ENCODE measurements at regions not wholly inside any gene's neighbourhood (a gene's known extent, or its start where the extent isn't known, plus 50 kb on each side); places are given as distances from the start of the nearest gene placed in this dataset.

GRCh38 chr10:9289811-9290210 lies 1235.3 kb downstream of the GATA3 start:
- Histone ChIP-seq H3K4me3 (no peak overlapping the region), H3K36me3 (no peaks in the 10 kb centered on the region), H3K4me1 (no peaks in the 10 kb centered on the region), H3K27me3 (no peaks in the 10 kb centered on the region), H3K27ac (no peak overlapping the region), H3K9me3 (no peaks in the 10 kb centered on the region)
- TF ChIP-seq, protein P1, sequence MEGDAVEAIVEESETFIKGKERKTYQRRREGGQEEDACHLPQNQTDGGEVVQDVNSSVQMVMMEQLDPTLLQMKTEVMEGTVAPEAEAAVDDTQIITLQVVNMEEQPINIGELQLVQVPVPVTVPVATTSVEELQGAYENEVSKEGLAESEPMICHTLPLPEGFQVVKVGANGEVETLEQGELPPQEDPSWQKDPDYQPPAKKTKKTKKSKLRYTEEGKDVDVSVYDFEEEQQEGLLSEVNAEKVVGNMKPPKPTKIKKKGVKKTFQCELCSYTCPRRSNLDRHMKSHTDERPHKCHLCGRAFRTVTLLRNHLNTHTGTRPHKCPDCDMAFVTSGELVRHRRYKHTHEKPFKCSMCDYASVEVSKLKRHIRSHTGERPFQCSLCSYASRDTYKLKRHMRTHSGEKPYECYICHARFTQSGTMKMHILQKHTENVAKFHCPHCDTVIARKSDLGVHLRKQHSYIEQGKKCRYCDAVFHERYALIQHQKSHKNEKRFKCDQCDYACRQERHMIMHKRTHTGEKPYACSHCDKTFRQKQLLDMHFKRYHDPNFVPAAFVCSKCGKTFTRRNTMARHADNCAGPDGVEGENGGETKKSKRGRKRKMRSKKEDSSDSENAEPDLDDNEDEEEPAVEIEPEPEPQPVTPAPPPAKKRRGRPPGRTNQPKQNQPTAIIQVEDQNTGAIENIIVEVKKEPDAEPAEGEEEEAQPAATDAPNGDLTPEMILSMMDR (IDR thresholded peaks at IDR 0.05), result no peak
- no peak for TF ChIP-seq POLR2A (IDR thresholded peaks at IDR 0.05)
- TF ChIP-seq POLR2AphosphoS5 (IDR thresholded peaks at IDR 0.05; ENCODE audit: insufficient read depth in 1 of 2, low read depth in 1 of 2), result no peak
- no peak for DNase-seq (ENCODE audit: extremely low spot score in 2 of 2)
- intact Hi-C loops (cut with DNase I), result no loop called here

- Histone ChIP-seq H3K36me3 (no peaks in the 10 kb centered on the region), H3K4me1 (no peaks in the 10 kb centered on the region), H3K27ac (no peak overlapping the region), H3K4me3 (no peak overlapping the region), H3K27me3 (no peaks in the 10 kb centered on the region), H3K9me3 (no peaks in the 10 kb centered on the region)
- TF ChIP-seq POLR2A (IDR thresholded peaks at IDR 0.05) (no peak), POLR2AphosphoS5 (IDR thresholded peaks at IDR 0.05; ENCODE audit: insufficient read depth in 1 of 2, low read depth in 1 of 2) (no peak)
- TF ChIP-seq, protein P1 (IDR thresholded peaks at IDR 0.05), result no peak
- no peak for DNase-seq (ENCODE audit: extremely low spot score in 2 of 2)
- intact Hi-C loops (cut with DNase I), result no loop called here
Observed at GRCh38 chr10:9291081-9291480, 1236.6 kb downstream of the GATA3 start.

GRCh38 chr10:9294132-9294663 lies 1239.7 kb downstream of the GATA3 start:
- no peak overlapping the region for H3K27ac ChIP-seq
- H3K9me3 ChIP-seq, result no peaks in the 10 kb centered on the region
- no peaks in the 10 kb centered on the region for H3K36me3 ChIP-seq
- no peak for DNase-seq (ENCODE audit: extremely low spot score in 2 of 2)
- no peak overlapping the region for H3K4me3 ChIP-seq
- TF ChIP-seq POLR2A (IDR thresholded peaks at IDR 0.05) (no peak), POLR2AphosphoS5 (IDR thresholded peaks at IDR 0.05; ENCODE audit: insufficient read depth in 1 of 2, low read depth in 1 of 2) (no peak)
- TF ChIP-seq, protein P1 (IDR thresholded peaks at IDR 0.05), result no peak
- H3K4me1 ChIP-seq, result no peaks in the 10 kb centered on the region
- intact Hi-C loops (cut with DNase I), result no loop called here
- no peaks in the 10 kb centered on the region for H3K27me3 ChIP-seq

GRCh38 chr10:9294865-9295264 lies 1240.4 kb downstream of the GATA3 start:
- Histone ChIP-seq H3K4me1 (no peaks in the 10 kb centered on the region), H3K9me3 (no peaks in the 10 kb centered on the region), H3K27me3 (no peaks in the 10 kb centered on the region), H3K36me3 (no peaks in the 10 kb centered on the region), H3K4me3 (no peak overlapping the region), H3K27ac (no peak overlapping the region)
- DNase-seq (ENCODE audit: extremely low spot score in 2 of 2), result no peak
- intact Hi-C loops (cut with DNase I), result no loop called here
- TF ChIP-seq POLR2AphosphoS5 (IDR thresholded peaks at IDR 0.05; ENCODE audit: insufficient read depth in 1 of 2, low read depth in 1 of 2) (no peak), POLR2A (IDR thresholded peaks at IDR 0.05) (no peak)
- TF ChIP-seq, protein P1 (IDR thresholded peaks at IDR 0.05), result no peak

DNA sequence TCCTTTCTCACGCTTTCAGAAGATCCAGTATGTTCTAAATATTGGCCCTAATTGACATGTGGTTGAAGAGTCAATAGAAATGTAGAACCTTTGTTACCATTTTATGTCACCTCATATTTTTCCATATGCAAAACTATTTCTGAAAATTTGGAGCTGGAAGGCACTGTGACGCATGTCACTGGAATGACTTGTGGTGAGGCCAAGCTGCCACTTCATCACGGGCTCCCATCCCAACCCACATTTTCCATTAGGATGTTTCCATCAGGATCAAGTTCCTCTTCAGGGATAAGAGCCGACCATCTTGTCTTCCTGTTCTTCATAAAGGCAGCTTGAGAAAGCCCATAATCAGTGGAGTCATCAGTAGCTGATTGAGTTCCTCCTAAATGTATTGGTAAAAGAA lies 1241.7 kb downstream of the GATA3 start:
- DNase-seq (ENCODE audit: extremely low spot score in 2 of 2), result no peak
- H3K36me3 ChIP-seq, result no peaks in the 10 kb centered on the region
- H3K4me1 ChIP-seq, result no peaks in the 10 kb centered on the region
- H3K27me3 ChIP-seq, result no peaks in the 10 kb centered on the region
- no peak for TF ChIP-seq POLR2A (IDR thresholded peaks at IDR 0.05)
- TF ChIP-seq POLR2AphosphoS5 (IDR thresholded peaks at IDR 0.05; ENCODE audit: insufficient read depth in 1 of 2, low read depth in 1 of 2), result no peak
- TF ChIP-seq, protein P1 (IDR thresholded peaks at IDR 0.05), result no peak
- no peak overlapping the region for H3K27ac ChIP-seq
- H3K9me3 ChIP-seq, result no peaks in the 10 kb centered on the region
- H3K4me3 ChIP-seq, result no peak overlapping the region
- intact Hi-C loops (cut with DNase I), result no loop called here
